Activated CD4-positive, alpha-beta T cell treated with anti-CD3 and anti-CD28 coated beads, Interleukin-2, Interleukin-6, amounts not matched to agents 100 ng/mL and 50 ng/mL, durations not matched to agents 16 hours and 8 hours (primary cell): ENCODE measurements at regions not wholly inside any gene's neighbourhood (a gene's known extent, or its start where the extent isn't known, plus 50 kb on each side); places are given as distances from the start of the nearest gene placed in this dataset.
"Not testable (repeated sequence)": the region's sequence is repeated elsewhere in the genome, so short reads cannot be mapped to it uniquely, and the experiment has no call there.

Source experiments
- DNase-seq: peaks from one replicate; pipeline ENCODE4 v3.0.0-alpha.2; 2020

- DNase-seq = no peak
Observed at GRCh38 chr7:34207810-34208209, 302.5 kb downstream of the BMPER start.

GRCh38 chr7:34208878-34209621, 303.7 kb downstream of the BMPER start:
- DNase-seq = no peak

GRCh38 chr7:34211018-34211417, 305.7 kb downstream of the BMPER start:
- DNase-seq = no peak

- no peak for DNase-seq
Observed at GRCh38 chr7:34217972-34218371, 312.6 kb downstream of the BMPER start.

- no peak for DNase-seq
Observed at GRCh38 chr7:34219153-34219718, 313.9 kb downstream of the BMPER start.

DNA sequence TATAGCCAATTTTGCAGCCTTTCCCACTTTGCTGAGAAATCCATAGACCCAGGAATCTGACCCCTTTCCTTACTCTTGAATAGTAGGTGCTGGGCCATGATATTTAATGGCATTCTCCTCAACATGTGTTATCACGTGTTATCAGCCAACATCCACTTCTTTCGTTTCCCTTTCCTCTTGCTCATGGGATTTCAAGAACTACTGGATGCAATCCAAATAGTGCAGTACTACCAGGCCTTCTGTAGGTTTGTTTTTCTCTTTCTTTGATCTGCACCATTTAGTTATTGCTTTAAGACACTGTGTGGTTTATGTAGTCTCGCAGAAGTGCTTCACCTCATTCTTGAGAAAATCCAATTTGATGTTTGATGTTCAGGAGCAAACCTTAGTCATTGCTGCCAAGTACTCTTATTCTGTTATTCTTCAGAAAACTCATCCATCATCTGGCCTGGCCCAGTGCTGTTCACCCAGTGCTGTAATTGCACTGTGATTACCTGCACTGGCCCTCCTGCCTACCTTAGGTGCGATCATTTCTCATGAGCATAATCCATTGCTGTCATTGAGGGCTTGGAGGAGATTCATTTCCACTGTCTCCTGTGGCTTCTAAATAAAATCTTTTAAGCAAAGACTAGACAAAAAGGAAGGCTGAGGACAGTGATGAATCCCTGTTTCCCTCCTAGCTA, 315.3 kb downstream of the BMPER start:
- DNase-seq = no peak

DNA sequence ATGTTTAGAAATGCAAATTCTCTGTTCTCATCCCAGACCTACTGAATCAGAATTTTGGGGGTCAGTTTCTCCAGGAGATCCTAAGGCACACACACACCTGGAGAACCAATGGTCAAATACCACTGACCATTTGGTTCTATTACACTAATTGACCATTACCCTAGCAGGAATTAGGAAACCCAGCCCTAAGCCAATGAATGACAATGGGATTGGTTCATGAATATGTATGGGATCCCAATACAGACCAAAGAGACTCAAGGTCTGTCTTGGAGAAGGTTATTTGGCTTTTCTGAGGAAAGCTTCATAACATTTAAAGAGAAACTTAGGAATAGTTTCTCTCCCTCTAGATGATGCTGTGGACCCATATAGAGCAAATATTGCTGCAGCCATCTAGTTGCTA, 317.0 kb downstream of the BMPER start:
- no peak for DNase-seq

DNA sequence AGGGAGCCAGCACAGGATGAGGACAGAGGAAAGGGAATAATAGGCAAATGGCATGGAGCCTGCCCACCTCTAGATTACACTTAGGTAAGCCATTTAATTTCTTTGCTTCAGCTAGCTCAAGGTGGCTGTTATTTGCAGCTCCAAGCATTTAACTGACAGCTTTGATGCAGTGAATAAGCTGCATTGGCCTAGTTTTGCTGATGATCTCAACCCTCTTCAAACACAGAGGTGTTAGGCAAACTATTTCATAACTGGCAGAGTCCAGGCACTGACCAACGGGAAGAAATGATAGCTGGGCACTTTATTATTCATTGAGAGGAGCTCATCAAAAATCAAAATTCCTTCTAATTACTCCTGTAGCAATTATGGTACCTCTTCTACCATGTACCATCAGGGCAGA, 317.4 kb downstream of the BMPER start:
- no peak for DNase-seq

GRCh38 chr7:34224281-34224680, 318.9 kb downstream of the BMPER start:
- no peak for DNase-seq

DNA sequence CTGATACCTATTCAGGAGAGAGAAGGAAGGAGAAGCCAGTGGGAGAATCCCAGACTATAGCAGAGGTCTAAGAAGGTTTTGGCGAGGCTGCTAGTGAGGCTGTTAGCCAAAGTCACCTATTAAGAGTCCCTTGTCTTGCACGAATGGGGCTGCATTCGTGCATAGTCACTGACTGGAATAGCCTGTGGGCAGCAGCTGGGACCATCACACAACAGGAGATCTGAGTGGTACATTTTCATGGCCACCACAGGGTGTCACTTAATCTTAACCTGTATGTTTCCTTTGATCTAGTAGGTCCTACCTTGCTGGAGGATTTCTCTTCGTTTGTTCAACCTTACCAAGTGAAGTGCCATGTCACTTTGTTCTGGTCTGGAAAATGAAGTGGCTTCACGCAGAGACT, 319.9 kb downstream of the BMPER start:
- no peak for DNase-seq

- no peak for DNase-seq
Observed at GRCh38 chr7:34227525-34227924, 322.2 kb downstream of the BMPER start.

- not testable (repeated sequence) for DNase-seq
Observed at GRCh38 chr7:34235101-34235500, 329.8 kb downstream of the BMPER start.

- no peak for DNase-seq
Observed at GRCh38 chr7:34236057-34236456, 330.7 kb downstream of the BMPER start.

DNA sequence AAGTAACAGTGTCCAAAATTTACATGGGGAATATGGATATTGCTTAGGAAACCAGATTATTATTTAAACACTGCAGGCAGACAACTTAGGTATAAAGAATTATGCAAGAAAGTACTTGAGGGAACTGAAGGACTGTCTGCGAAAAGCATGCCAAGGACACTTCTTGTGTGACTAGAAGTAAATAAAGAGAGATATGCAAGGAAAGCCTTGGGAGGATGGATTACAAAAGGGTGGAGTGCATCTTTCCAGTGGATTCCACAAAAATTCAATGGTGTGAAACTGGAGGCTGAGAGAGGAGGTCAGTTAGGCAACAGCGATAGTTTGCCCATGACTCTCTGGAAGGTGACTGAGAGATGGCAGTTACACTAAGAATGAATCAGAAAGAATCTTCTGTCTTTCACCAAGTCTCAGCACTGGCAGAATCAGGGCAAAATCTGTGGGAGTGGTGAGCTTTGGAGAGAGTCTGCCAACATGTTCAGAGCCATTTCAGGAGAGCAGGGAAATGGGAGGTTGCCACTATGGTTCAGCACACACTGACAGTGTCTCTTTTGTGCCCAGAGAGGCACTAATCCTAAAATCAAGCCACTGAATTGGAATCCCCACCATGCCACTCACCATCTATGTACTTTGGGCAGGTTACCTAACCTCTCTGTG, 331.6 kb downstream of the BMPER start:
- DNase-seq = no peak

GRCh38 chr7:34237493-34237849, 332.1 kb downstream of the BMPER start:
- DNase-seq = no peak

DNA sequence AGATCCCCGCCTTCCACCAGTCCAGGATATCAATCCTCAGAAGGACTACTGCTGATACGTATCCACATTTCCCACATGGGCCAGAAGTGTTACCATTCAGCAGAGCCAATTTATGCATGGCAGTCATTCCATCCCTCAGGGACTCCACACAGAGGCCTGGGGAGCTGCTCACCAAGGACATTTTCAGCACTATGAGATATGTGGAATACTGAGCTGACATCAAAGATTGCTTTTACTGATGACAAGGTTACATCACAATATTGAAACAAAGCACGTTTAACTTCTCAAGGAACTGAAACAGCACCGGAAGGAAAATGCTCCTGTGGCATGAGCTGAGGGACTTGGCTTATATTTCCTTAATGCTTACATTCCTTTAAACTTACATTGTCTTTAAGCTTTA, 335.1 kb downstream of the BMPER start:
- no peak for DNase-seq

DNA sequence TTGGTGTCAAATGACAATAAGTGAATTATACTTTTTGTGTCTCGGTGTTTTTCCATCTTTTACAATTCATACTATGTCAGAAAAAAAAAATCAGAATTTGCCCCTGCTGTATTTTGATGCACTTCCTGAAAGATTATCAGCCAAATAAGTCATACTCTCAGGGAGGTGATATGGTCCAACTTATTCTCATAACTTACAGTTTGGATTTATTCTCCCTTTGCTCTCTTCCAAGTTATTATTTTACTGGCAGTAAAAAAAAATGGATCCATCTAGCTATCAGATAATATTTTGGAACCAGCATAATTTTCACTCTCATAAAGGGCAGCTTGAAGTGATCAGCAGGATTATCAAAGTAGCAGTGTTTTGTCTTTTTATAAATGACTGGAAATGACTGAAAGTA, 337.1 kb downstream of the BMPER start:
- DNase-seq = no peak

DNA sequence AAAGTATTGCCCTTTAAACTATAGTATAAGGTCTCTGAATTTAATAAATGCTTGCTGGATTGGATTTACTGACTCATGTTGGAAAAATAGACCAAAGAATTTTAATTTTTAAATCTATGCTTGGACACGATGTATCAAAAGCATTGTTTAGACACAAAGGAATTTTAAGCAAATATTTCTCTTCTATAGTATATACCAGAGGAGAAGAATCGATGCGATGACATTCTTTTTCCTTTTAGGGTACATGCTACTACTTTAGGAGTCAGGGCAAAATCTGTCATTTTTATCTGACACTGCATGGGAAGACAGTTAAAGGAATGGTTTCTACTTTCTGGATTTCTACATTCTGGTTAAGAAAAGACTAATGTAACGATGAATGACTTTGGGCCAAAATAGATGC, 339.9 kb downstream of the BMPER start:
- no peak for DNase-seq

DNA sequence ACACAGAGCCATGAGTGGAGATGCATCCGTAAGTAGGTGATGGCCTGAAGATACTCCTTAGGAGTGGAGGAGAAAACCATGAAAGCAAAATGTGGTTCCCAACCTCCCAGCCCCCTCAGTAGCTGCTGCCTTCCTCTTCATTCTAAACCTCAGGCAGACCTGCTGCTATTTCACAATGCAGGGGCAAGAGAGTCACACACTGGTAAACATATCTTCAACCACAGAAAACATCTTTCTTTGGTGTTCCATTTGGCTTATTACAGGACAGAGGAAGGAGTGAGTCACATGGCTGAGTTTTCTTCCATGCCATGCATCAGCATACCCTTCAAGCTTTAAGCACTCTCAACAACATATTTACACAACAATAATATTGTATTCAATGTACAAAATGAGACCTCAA, 342.1 kb downstream of the BMPER start:
- DNase-seq = no peak

DNA sequence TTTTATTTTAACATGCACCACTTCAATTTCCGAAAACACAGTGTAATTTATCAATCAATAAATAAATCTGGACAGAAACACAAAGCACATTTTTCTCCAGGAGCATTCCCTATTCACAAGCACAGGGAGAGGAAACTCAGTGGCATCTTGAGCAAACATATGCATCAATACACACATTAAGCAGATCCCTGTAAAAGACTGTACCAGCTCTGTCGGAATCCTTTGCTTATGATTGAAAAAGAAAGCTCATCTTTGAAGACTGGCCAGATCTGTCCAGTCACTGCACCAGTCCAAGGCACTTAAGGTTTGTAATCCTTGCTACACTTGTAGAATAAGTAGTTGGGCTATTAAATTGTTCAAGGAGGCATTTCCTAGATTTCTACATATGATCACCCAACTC, 343.9 kb downstream of the BMPER start:
- no peak for DNase-seq

- no peak for DNase-seq
Observed at GRCh38 chr7:34260279-34260678, 354.9 kb downstream of the BMPER start.

DNA sequence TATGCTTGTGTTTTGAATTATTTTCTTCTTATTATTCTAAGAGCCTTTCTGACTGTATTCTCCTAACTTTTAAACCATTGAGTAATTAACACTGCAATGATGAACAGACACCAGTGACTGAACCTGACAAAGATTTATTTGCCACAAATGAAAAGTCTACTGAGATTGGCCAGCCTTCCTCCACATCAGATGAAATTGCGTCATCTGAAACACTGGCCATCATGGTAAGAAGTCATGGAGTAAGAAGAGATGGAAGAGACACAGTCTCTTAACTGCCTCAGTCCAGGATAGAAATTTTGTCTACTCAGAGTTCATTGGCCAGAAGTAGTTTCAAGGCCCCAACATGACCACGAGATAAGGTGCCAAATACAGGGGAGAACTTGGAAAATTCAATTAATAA, 357.8 kb downstream of the BMPER start:
- DNase-seq = no peak

DNA sequence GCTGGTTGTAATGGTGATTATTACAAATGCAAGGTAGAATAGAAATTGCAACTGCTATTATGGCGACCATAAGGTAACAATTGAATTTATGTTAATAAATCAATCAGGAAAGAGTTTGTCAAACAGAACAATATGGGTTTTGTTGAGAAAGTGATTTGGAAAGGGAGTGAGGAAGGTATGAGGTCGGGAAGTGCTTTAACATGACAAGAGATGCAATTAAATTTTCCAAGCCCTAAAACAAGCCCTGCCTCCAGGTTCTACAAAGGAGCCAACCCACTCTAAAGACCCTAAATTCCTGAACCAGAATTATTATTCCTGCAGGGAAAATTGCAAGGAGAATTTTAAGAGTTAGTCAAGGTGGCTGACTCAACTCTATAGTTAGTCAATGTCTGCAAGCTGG, 363.7 kb downstream of the BMPER start:
- DNase-seq = no peak

DNA sequence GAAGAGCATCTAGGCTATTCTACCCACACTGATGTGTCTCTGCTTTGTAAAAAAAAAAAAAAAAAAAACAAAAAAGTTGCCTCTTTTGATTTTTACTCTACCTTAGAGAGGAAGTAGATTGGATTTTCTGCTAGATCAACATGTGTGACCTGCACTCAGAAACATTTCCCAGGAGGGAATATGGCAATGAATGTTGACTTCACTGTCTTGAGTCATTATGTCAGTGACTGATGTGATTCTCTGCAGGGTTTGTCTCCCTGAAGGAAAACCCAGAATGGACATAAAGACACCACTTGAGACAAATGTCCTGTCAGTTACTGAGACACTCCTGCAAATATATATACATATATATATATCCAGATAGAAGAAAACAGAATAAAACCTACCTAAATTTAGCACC, 370.3 kb downstream of the BMPER start:
- DNase-seq = no peak
